A673 (cell line): ENCODE measurements at regions not wholly inside any gene's neighbourhood (a gene's known extent, or its start where the extent isn't known, plus 50 kb on each side); places are given as distances from the start of the nearest gene placed in this dataset.

Source experiments
- BruUV-seq: library from RNA; stranded (reverse); fragments of 400-500 nt; replicated peaks from 2 replicates; lab custom pipeline; 2021; lab: Mats Ljungman, UMichigan
- CTCF ChIA-PET: fragments of 300-600 bp; sonication (Branson Sonifier 250); formaldehyde crosslinking; loops from one replicate; lab custom pipeline; 2022; ENCODE audit warnings: antibody characterized with exemption; lab: Charles Lee
- POLR2A ChIA-PET: fragments of 300-600 bp; sonication (Branson Sonifier 250); formaldehyde crosslinking; loops from one replicate; lab custom pipeline; 2022; ENCODE audit warnings: antibody characterized with exemption; ENCODE audit not compliant: low non-redundant PET; lab: Charles Lee
- DNase-seq: peaks from one replicate; pipeline ENCODE4 v3.0.0-alpha.2; 2015; ENCODE audit warnings: low spot score
- H3K27ac ChIP-seq: fragments of 200-600 bp; sonication (generic); 2 replicates; pipeline ENCODE4 v1.5.1; 2016; ENCODE audit warnings: mixed run types, low read depth, mild to moderate bottlenecking, mixed read lengths, antibody characterized with exemption, low read length; ENCODE audit not compliant: poor library complexity, severe bottlenecking
- H3K27me3 ChIP-seq: fragments of 200-600 bp; sonication (generic); replicated peaks from 2 replicates; pipeline ENCODE4 v1.6.1; 2017; ENCODE audit warnings: mixed run types, low read depth, mild to moderate bottlenecking, mixed read lengths, antibody characterized with exemption, low read length; ENCODE audit not compliant: insufficient read depth, poor library complexity
- H3K36me3 ChIP-seq: fragments of 200-600 bp; sonication (generic); 2 replicates; pipeline ENCODE4 v1.6.1; 2016; ENCODE audit warnings: mixed run types, mild to moderate bottlenecking, mixed read lengths, antibody characterized with exemption, low read length; ENCODE audit not compliant: insufficient read depth, poor library complexity, severe bottlenecking
- H3K4me1 ChIP-seq: fragments of 200-600 bp; sonication (generic); 2 replicates; pipeline ENCODE4 v1.6.1; 2017; ENCODE audit warnings: mixed run types, mild to moderate bottlenecking, mixed read lengths, antibody characterized with exemption, low read length; ENCODE audit not compliant: insufficient read depth, poor library complexity, severe bottlenecking
- H3K4me3 ChIP-seq: fragments of 200-600 bp; sonication (generic); 2 replicates; pipeline ENCODE4 v1.5.1; 2016; ENCODE audit warnings: low read depth, mixed run types, mild to moderate bottlenecking, mixed read lengths, low read length; ENCODE audit not compliant: poor library complexity, severe bottlenecking
- H3K9me3 ChIP-seq: fragments of 200-600 bp; sonication (generic); 2 replicates; pipeline ENCODE4 v1.6.1; 2016; ENCODE audit warnings: mixed run types, low read depth, mild to moderate bottlenecking, mixed read lengths, antibody characterized with exemption, low read length; ENCODE audit not compliant: poor library complexity, severe bottlenecking
- CTCF ChIP-seq: fragments of 300-800, 200-600 bp; sonication (generic); conservative IDR thresholded peaks from 2 replicates; pipeline ENCODE4 v1.5.1; 2017; ENCODE audit warnings: low read depth, mild to moderate bottlenecking, antibody characterized with exemption, low read length, moderate library complexity, mixed read lengths
- EZH2 ChIP-seq: fragments of 200-600 bp; sonication (generic); IDR thresholded peaks from 2 replicates; pipeline ENCODE4 v1.6.1; 2017; ENCODE audit warnings: borderline replicate concordance, low read depth, mild to moderate bottlenecking, mixed read lengths, antibody characterized with exemption, low read length; ENCODE audit not compliant: poor library complexity, severe bottlenecking
- intact Hi-C: fragments of 100-400 bp; cut with micrococcal nuclease; formaldehyde crosslinking; loops from one replicate; pipeline ENCODE4 v1.10.0; 2022; ENCODE audit not compliant: unreplicated experiment

DNA sequence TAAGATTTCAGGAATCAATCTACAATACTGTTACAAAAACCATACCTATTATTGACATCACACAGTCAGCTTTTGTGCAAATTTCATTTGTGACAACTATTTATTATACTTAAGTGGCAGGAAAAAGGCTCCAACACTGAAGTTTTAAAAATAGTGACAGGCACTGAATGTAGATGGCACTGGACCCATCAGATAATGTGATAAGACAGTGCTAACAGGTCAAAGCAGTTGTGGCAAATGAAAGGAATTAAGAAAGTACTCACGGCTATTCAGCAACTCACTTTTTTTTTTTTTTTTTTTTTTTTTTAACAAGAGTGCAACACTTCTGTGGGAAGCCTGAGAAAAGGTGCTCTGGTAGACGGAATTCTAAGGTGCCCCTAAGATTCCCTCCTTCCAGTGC, 115.0 kb upstream of the MEF2C start:
- H3K27ac ChIP-seq, result no peak overlapping the region
- TF ChIP-seq EZH2, result no peak
- TF ChIP-seq CTCF, result no peak

GRCh38 chr5:88984040-88984439, 101.1 kb upstream of the MEF2C start:
- Histone ChIP-seq H3K27ac (no peak overlapping the region), H3K4me1 (peaks cover 21% of the 10 kb centered on the region), H3K4me3 (no peak overlapping the region), H3K36me3 (no peaks in the 10 kb centered on the region), H3K27me3 (no peaks in the 10 kb centered on the region), H3K9me3 (no peaks in the 10 kb centered on the region)
- intact Hi-C loops, result no loop called here
- no peak for DNase-seq
- BruUV-seq, result no TSS peak
- ChIA-PET CTCF (no interaction called here), POLR2A (interaction anchor here (0.7 kb wide), 1 partner anchor 17 kb away, joined by 3 read pairs; no protein-coding TSS in a partner anchor)
- no peak for TF ChIP-seq CTCF
- TF ChIP-seq EZH2, result no peak

More for the DNA sequence above, 115.0 kb upstream of the MEF2C start:
- H3K4me3 ChIP-seq, result no peak overlapping the region
- H3K9me3 ChIP-seq, result no peaks in the 10 kb centered on the region
- no peak for DNase-seq
- ChIA-PET CTCF (no interaction called here), POLR2A (no interaction called here)
- no TSS peak for BruUV-seq
- intact Hi-C loops, result no loop called here
- no peaks in the 10 kb centered on the region for H3K36me3 ChIP-seq
- no peaks in the 10 kb centered on the region for H3K27me3 ChIP-seq
- H3K4me1 ChIP-seq, result no peaks in the 10 kb centered on the region

DNA sequence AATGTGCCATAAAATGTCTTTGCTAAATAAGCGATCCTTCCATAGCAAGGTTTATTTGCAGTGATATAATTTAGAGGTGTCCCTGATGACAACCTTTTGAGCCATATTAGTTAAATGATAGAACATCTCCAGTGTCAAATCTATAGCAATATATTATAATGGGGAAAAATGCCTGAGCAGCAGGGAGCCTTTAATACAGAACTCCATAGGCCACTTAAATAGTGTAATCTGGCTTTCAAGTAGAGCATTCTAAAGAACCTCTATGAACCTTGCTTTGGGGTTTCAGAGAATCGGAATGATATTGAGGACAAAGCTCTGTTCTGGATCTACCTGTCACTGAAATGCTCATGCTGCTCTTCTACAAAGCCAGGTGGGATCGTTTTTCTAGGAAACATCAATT, 96.7 kb upstream of the MEF2C start:
- no TSS peak for BruUV-seq
- Histone ChIP-seq H3K4me3 (no peak overlapping the region), H3K4me1 (peaks cover 31% of the 10 kb centered on the region), H3K27me3 (no peaks in the 10 kb centered on the region), H3K36me3 (no peaks in the 10 kb centered on the region), H3K9me3 (no peaks in the 10 kb centered on the region), H3K27ac (peak overlapping the region; percentile 82)
- peak; percentile 75 for DNase-seq
- ChIA-PET CTCF (no interaction called here), POLR2A (interaction anchor here (0.7 kb wide), 1 partner anchor 41 kb away, joined by 3 read pairs; no protein-coding TSS in a partner anchor)
- TF ChIP-seq EZH2 (no peak), CTCF (no peak)
- intact Hi-C loops, result loop anchor here (5.0 kb wide), 1 partner anchor 97 kb away; the partner anchor contains the start of gene MEF2C
